Liver (tissue), 8 donors: ENCODE measurements at regions not wholly inside any gene's neighbourhood (a gene's known extent, or its start where the extent isn't known, plus 50 kb on each side); places are given as distances from the start of the nearest gene placed in this dataset.

Source experiments
- DNase-seq: peaks from one replicate; pipeline ENCODE4 v3.0.0-alpha.2; 2017; ENCODE audit warnings: low spot score
- H3K27ac ChIP-seq, 2 donors: one replicate each; pipeline ENCODE4 v1.7.0; 2013; ENCODE audit warnings: inconsistent platforms in 2 of 2, low read length in 2 of 2, control low read depth in 1 of 2, low read depth in 1 of 2, mild to moderate bottlenecking in 1 of 2
- H3K27me3 ChIP-seq, 4 donors: one replicate each; pipeline versions ENCODE4 v1.6.1 to v1.7.0; 2013; ENCODE audit warnings: low read length in 3 of 4, inconsistent platforms in 1 of 4, mild to moderate bottlenecking in 1 of 4, moderate library complexity in 1 of 4; ENCODE audit not compliant: control insufficient read depth in 4 of 4, insufficient read depth in 4 of 4
- H3K36me3 ChIP-seq, 4 donors: one replicate each; pipeline versions ENCODE4 v1.6.1 to v1.7.0; 2013; ENCODE audit warnings: low read length in 3 of 4, mild to moderate bottlenecking in 3 of 4, low read depth in 1 of 4, moderate library complexity in 1 of 4; ENCODE audit not compliant: control insufficient read depth in 4 of 4, insufficient read depth in 3 of 4
- H3K4me1 ChIP-seq, 4 donors: one replicate each; pipeline versions ENCODE4 v1.6.1 to v1.7.0; 2013; ENCODE audit warnings: low read length in 3 of 4, mild to moderate bottlenecking in 3 of 4, moderate library complexity in 1 of 4; ENCODE audit not compliant: control insufficient read depth in 4 of 4, insufficient read depth in 4 of 4
- H3K4me3 ChIP-seq, 3 donors: one replicate each; pipeline versions ENCODE4 v1.6.1 to v1.7.0; 2013; ENCODE audit warnings: low read length in 3 of 3, control low read depth in 1 of 3, low read depth in 1 of 3, mild to moderate bottlenecking in 1 of 3
- H3K9ac ChIP-seq, 2 donors: one replicate each; pipeline ENCODE4 v1.7.0; 2013; ENCODE audit warnings: low read length in 2 of 2, mild to moderate bottlenecking in 2 of 2, moderate library complexity in 2 of 2, control low read depth in 1 of 2, low read depth in 1 of 2
- H3K9me3 ChIP-seq, 4 donors: one replicate each; pipeline versions ENCODE4 v1.6.1 to v1.7.0; 2013; ENCODE audit warnings: low read length in 3 of 4; ENCODE audit not compliant: control insufficient read depth in 4 of 4
- ATF3 ChIP-seq: IDR thresholded peaks from 2 replicates; pipeline ENCODE4 v1.6.1; 2016; ENCODE audit warnings: antibody characterized with exemption
- CTCF ChIP-seq: fragments of 150-350 bp; IDR thresholded peaks from 2 replicates; pipeline ENCODE4 v1.5.1; 2017; ENCODE audit warnings: improper control_type of control experiment, low read depth, low read length; ENCODE audit not compliant: missing input control
- GABPA ChIP-seq, 2 donors: IDR thresholded peaks in 1 of 2; conservative IDR thresholded peaks in 1 of 2; 2 replicates each; pipeline ENCODE4 v1.6.1; 2016; ENCODE audit warnings: antibody characterized with exemption in 2 of 2, mild to moderate bottlenecking in 1 of 2, moderate library complexity in 1 of 2
- HNF4G ChIP-seq: IDR thresholded peaks from 2 replicates; pipeline ENCODE4 v1.6.1; 2016; ENCODE audit warnings: antibody characterized with exemption
- JUND ChIP-seq, 2 donors: IDR thresholded peaks; 2 replicates each; pipeline ENCODE4 v1.6.1; 2016; ENCODE audit warnings: antibody characterized with exemption in 2 of 2
- NR2F2 ChIP-seq: IDR thresholded peaks from 2 replicates; pipeline ENCODE4 v1.6.1; 2016; ENCODE audit warnings: antibody characterized with exemption
- RAD21 ChIP-seq, 2 donors: IDR thresholded peaks; 2 replicates each; pipeline ENCODE4 v1.6.1; 2016; ENCODE audit warnings: antibody characterized with exemption in 2 of 2, mild to moderate bottlenecking in 2 of 2
- RXRA ChIP-seq, 2 donors: IDR thresholded peaks; 2 replicates each; pipeline ENCODE4 v1.6.1; 2017 to 2018; ENCODE audit warnings: antibody characterized with exemption in 2 of 2, mild to moderate bottlenecking in 1 of 2
- SP1 ChIP-seq: IDR thresholded peaks from 2 replicates; pipeline ENCODE4 v1.6.1; 2018; ENCODE audit warnings: antibody characterized with exemption, mild to moderate bottlenecking
- TAF1 ChIP-seq: conservative IDR thresholded peaks from 2 replicates; pipeline ENCODE4 v1.6.1; 2016; ENCODE audit warnings: antibody characterized with exemption, mild to moderate bottlenecking
- YY1 ChIP-seq: IDR thresholded peaks from 2 replicates; pipeline ENCODE4 v1.6.1; 2016; ENCODE audit warnings: antibody characterized with exemption, mild to moderate bottlenecking
- ZBTB33 ChIP-seq: IDR thresholded peaks from 2 replicates; pipeline ENCODE4 v1.6.1; 2016; ENCODE audit warnings: antibody characterized with exemption
- WGBS: extraction: QIAGEN DNeasy Blood & Tissue Kit; methylation state at CpG from one replicate; pipeline ENCODE4 v1.1.7; 2013; 5-methylcytosine and 5-hydroxymethylcytosine counted together
- donor health status: healthy.
- donor health status: healthy.
- donor health status: healthy.
- donor health status: healthy.
- donor health status: healthy.

- Histone ChIP-seq H3K27me3 (no peaks in the 10 kb centered on the region), H3K36me3 (no peaks in the 10 kb centered on the region), H3K9me3 (no peaks in the 10 kb centered on the region), H3K4me1 (no peaks in the 10 kb centered on the region), H3K27ac (no peak overlapping the region), H3K4me3 (no peak overlapping the region), H3K9ac (no peak overlapping the region)
- DNase-seq, result no peak
- WGBS, result 47% methylated on average over 2 of the region's 2 CpGs
- TF ChIP-seq JUND (IDR thresholded peaks at IDR 0.05) (no peak), NR2F2 (no peak), SP1 (no peak), CTCF (no peak), TAF1 (no peak), RAD21 (IDR thresholded peaks at IDR 0.05) (no peak), GABPA (IDR thresholded peaks at IDR 0.05 in 1 of 2, conservative IDR thresholded peaks at IDR 0.05 in 1 of 2) (no peak), RXRA (IDR thresholded peaks at IDR 0.05) (no peak), ZBTB33 (no peak)
Observed at GRCh38 chr20:10946124-10946880, 272.5 kb upstream of the JAG1 start.

- Histone ChIP-seq H3K27ac (no peak overlapping the region), H3K9me3 (no peaks in the 10 kb centered on the region), H3K4me3 (no peak overlapping the region), H3K9ac (no peak overlapping the region), H3K27me3 (no peaks in the 10 kb centered on the region), H3K4me1 (no peaks in the 10 kb centered on the region), H3K36me3 (no peaks in the 10 kb centered on the region)
- TF ChIP-seq YY1, result no peak
- no peak for TF ChIP-seq CTCF
- no peak for TF ChIP-seq ZBTB33
- no peak for TF ChIP-seq RAD21 (IDR thresholded peaks at IDR 0.05)
- no peak for TF ChIP-seq ATF3
- TF ChIP-seq SP1, result no peak
- no peak for TF ChIP-seq HNF4G
- DNase-seq, result no peak
Observed at GRCh38 chr20:10947726-10948125, 273.9 kb upstream of the JAG1 start.
